NB4 (cell line): ENCODE measurements at regions not wholly inside any gene's neighbourhood (a gene's known extent, or its start where the extent isn't known, plus 50 kb on each side); places are given as distances from the start of the nearest gene placed in this dataset.
"Not testable (repeated sequence)": the region's sequence is repeated elsewhere in the genome, so short reads cannot be mapped to it uniquely, and the experiment has no call there.

ENCODE experiments used
- DNase-seq: peaks from one replicate; pipeline ENCODE4 v3.0.0; 2010; ENCODE audit warnings: low read depth
- H3K4me3 ChIP-seq: one replicate; pipeline ENCODE4 v1.5.1; 2011; ENCODE audit warnings: mild to moderate bottlenecking, low read depth, low read length, moderate library complexity
- MYC ChIP-seq: IDR thresholded peaks from 2 replicates; pipeline ENCODE4 v1.6.1; 2011; ENCODE audit warnings: low read depth, low read length
- POLR2A ChIP-seq: IDR thresholded peaks from 2 replicates; pipeline ENCODE4 v1.6.1; 2011; ENCODE audit warnings: mild to moderate bottlenecking; ENCODE audit not compliant: insufficient read length; ENCODE audit errors: extremely low read depth
- TF ChIP-seq, protein P1 (sequence below): IDR thresholded peaks from one replicate; pipeline ENCODE4 v1.5.1; 2012; ENCODE audit warnings: low read depth, low read length
- TF ChIP-seq, protein P2 (sequence below): IDR thresholded peaks from 2 replicates; pipeline ENCODE4 v1.6.1; 2011; ENCODE audit warnings: low read depth, low read length

DNA sequence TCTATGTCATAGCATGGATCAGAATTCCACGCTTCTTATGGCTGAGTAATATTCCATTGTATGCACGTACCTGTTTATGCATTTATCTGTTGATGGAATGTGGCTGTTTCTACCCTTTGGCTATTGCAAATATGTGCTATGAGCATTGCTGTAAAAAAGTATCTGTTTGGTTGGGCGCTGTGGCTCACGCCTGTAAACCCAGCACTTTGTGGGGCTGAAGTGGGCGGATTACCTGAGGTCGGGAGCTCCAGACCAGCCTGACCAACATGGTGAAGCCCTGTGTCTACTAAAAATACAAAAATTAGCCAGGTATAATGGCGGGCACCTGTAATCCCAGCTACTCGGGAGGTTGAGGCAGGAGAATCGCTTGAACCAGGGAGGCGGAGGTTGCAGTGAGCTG, 182.4 kb downstream of the BCAS1 start:
- TF ChIP-seq MYC: no peak
- TF ChIP-seq, protein P1, sequence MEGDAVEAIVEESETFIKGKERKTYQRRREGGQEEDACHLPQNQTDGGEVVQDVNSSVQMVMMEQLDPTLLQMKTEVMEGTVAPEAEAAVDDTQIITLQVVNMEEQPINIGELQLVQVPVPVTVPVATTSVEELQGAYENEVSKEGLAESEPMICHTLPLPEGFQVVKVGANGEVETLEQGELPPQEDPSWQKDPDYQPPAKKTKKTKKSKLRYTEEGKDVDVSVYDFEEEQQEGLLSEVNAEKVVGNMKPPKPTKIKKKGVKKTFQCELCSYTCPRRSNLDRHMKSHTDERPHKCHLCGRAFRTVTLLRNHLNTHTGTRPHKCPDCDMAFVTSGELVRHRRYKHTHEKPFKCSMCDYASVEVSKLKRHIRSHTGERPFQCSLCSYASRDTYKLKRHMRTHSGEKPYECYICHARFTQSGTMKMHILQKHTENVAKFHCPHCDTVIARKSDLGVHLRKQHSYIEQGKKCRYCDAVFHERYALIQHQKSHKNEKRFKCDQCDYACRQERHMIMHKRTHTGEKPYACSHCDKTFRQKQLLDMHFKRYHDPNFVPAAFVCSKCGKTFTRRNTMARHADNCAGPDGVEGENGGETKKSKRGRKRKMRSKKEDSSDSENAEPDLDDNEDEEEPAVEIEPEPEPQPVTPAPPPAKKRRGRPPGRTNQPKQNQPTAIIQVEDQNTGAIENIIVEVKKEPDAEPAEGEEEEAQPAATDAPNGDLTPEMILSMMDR: no peak
- TF ChIP-seq, protein P2, sequence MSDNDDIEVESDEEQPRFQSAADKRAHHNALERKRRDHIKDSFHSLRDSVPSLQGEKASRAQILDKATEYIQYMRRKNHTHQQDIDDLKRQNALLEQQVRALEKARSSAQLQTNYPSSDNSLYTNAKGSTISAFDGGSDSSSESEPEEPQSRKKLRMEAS: no peak
- no peak for TF ChIP-seq POLR2A

DNA sequence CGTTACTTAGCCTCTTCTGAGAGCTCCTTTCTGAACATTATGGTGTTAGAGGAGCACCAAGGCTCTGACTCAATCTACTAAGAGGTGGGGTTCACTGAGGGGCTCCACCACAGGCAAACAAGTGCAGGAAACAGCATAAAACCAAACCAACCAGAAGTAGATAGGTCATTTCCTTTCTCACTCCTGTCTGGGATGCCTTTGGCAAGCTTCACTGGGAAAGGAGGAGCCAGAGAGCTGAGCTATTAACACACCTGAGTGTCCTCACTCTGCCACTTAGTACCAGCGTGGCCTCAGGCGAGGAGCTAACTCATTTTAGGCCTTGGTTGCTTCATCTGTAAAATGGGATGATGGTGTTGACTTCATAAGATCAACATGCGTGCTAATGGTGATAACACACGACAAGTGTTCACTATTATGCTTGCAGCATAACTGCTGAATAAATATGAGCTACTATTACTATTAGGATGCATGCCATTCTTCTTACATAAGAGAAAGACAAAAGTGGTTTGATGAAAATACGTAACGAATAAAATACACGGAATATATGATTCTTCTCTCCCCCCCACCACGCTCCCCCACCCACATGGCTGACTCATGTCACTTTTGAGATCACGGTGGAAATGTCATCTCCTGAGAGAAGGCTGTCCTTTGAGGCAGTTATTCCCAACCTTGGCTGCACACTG, 185.4 kb downstream of the BCAS1 start:
- no peak for TF ChIP-seq MYC
- TF ChIP-seq, protein P1: no peak
- TF ChIP-seq, protein P2: no peak
- no peak for TF ChIP-seq POLR2A
- DNase-seq: no peak
- no peak overlapping the region for H3K4me3 ChIP-seq

More for the DNA sequence above, 182.4 kb downstream of the BCAS1 start:
- no peak for DNase-seq
- no peak overlapping the region for H3K4me3 ChIP-seq

DNA sequence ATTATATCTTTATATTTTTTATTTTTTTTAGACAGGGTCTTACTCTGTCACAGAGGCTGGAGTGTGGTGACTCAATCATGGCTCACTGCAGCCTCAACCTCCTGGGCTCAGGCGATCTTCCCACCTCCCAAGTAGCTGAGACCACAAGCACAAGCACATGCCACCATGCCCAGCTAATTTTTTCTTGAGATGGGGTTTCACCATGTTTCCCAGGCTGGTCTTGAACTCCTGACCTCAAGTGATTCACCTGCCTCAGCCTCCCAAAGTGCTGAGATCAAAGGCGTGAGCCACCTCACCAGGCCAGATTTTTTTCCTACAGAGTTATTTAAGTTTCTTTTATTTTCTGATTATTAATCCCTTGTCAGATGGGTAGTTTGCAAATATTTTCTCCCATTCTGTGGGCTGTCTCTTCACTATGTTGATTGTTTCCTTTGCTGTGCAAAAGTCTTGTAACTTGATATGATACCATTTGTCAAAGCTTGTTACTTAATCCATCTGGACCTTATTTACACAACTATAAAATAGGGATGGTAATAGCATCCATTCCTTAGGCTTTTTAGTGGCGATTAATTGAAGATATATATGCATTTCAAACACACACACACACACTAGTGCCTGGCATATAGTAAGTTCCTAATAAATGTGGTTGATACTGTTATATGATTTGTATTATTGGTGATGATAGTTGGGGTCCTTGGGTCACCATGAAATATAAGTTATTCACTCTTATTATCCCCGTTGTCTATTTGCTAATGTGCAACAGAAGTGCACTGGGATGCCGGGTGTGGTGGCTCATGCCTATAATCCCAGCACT, 187.1 kb downstream of the BCAS1 start:
- DNase-seq: no peak
- no peak overlapping the region for H3K4me3 ChIP-seq
- no peak for TF ChIP-seq POLR2A
- TF ChIP-seq MYC: no peak
- TF ChIP-seq, protein P2: no peak
- TF ChIP-seq, protein P1: no peak

DNA sequence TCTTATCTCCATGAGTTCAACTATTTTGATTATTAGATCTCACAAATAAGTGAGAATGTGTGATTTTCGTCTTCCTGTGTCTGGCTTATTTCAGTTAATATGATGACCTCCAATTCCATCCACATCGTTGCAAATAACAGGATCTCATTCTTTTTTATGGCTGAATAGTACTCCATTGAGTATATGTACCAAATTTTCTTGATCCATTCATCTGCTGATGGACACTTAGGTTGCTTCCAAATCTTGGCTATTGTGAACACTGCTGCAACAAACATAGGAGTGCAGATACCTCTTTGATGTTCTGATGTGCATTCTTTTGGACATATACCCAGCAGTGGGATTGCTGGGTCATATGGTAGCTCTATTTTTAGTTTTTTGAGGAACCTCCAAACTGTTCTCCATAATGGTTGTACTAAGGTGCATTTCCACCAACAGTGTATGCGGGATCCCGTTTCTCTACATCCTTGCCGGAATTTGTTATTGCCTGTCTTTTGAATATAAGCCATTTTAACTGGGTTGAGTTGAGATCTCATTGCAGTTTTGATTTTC, 187.9 kb downstream of the BCAS1 start:
- DNase-seq, H3K4me3 ChIP-seq: not testable (repeated sequence)

DNA sequence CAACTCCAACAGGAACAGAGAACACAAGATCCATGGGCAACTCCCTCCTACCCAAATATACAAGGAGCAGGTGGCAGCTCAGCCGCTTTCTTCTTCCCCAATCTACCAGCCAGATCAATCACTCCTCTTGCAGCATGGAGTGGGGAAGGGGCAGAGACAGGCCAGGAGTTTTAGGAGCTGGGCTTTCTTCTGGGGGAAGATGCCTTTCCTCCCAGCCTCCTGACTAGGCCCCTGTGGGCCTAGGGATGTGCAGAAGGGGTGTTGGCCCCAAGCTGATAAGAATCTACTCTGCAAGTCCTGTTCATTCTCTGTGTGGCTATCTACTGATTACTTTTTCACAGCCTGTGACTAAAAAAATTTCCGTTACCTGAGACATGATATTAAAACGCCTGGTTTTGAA, 189.0 kb downstream of the BCAS1 start:
- H3K4me3 ChIP-seq: no peak overlapping the region
- TF ChIP-seq, protein P2: no peak
- no peak for TF ChIP-seq POLR2A
- TF ChIP-seq, protein P1: no peak
- no peak for TF ChIP-seq MYC

DNA sequence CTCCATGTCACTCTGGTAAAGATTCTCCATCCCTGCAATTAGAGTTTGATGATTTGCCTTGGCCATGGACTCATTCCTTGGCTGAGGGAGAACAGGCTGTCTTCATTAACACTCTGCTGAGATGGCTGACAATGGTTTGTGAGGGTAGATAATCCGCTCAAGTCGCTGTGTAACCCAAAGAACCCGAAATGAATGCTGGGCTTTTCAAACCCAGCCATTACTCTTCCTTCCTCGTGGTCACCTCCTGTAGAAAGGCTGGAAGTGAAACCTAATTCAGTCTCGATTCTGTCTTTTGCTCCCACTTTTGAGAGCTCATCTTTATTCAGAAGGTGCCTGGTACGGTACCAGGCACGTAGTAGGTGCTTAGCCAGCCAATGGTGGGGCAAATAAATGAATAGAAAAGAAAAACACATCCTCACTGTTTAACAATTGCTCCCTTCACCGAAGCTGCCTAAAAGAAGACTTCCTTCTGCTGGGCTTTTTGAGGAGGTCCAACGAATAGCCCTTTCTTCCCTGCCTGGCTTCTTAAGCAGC, 190.2 kb downstream of the BCAS1 start:
- TF ChIP-seq, protein P2: no peak
- TF ChIP-seq POLR2A (no peak), MYC (no peak)
- TF ChIP-seq, protein P1: no peak
- H3K4me3 ChIP-seq: no peak overlapping the region
- DNase-seq: no peak

More for the DNA sequence above, 189.0 kb downstream of the BCAS1 start:
- no peak for DNase-seq
